Muscle of leg (tissue), 3 donors: ENCODE measurements at regions not wholly inside any gene's neighbourhood (a gene's known extent, or its start where the extent isn't known, plus 50 kb on each side); places are given as distances from the start of the nearest gene placed in this dataset.
A peak's percentile ranks its signal among the peaks of the same experiment; 100 is the strongest.

ENCODE experiments used
- DNase-seq: peaks from one replicate; pipeline ENCODE4 v3.0.0; 2013
- H3K27ac ChIP-seq: one replicate; pipeline ENCODE4 v1.5.1; 2013; ENCODE audit warnings: mild to moderate bottlenecking, low read length, control low read depth
- H3K27me3 ChIP-seq: one replicate; pipeline ENCODE4 v1.6.1; 2013; ENCODE audit warnings: low read length; ENCODE audit not compliant: control insufficient read depth, insufficient read depth
- H3K36me3 ChIP-seq: one replicate; pipeline ENCODE4 v1.6.1; 2013; ENCODE audit warnings: low read length; ENCODE audit not compliant: control insufficient read depth, insufficient read depth
- H3K4me1 ChIP-seq: one replicate; pipeline ENCODE4 v1.6.1; 2013; ENCODE audit warnings: low read length; ENCODE audit not compliant: control insufficient read depth, insufficient read depth
- H3K4me3 ChIP-seq: one replicate; pipeline ENCODE4 v1.5.1; 2013; ENCODE audit warnings: low read length, control low read depth
- H3K9me3 ChIP-seq: replicated peaks from 2 replicates; pipeline ENCODE4 v1.6.1; 2013; ENCODE audit warnings: low read depth, low read length; ENCODE audit not compliant: control insufficient read depth
- WGBS: methylation state at CpG from one replicate; pipeline ENCODE4 v1.1.5; 2013; ENCODE audit warnings: missing lambda C conversion rate; ENCODE audit not compliant: insufficient coverage; 5-methylcytosine and 5-hydroxymethylcytosine counted together

GRCh38 chr2:6073191-6074088 is 381.3 kb downstream of the SOX11 start:
- Histone ChIP-seq H3K27ac (peak overlapping the region; percentile 18), H3K36me3 (no peaks in the 10 kb centered on the region), H3K4me3 (no peak overlapping the region), H3K9me3 (no peaks in the 10 kb centered on the region), H3K4me1 (peaks cover 12% of the 10 kb centered on the region), H3K27me3 (no peaks in the 10 kb centered on the region)
- DNase-seq, result peak; percentile 70
- 35% methylated on average over 4 of the region's 11 CpGs for WGBS

GRCh38 chr2:6074089-6074643 is 382.0 kb downstream of the SOX11 start:
- Histone ChIP-seq H3K4me3 (no peak overlapping the region), H3K27me3 (no peaks in the 10 kb centered on the region)

GRCh38 chr2:6077585-6077984 is 385.4 kb downstream of the SOX11 start:
- H3K27me3 ChIP-seq, result no peaks in the 10 kb centered on the region
- no peak for DNase-seq
- no peak overlapping the region for H3K27ac ChIP-seq
- no peaks in the 10 kb centered on the region for H3K9me3 ChIP-seq
- H3K4me3 ChIP-seq, result no peak overlapping the region
- H3K36me3 ChIP-seq, result no peaks in the 10 kb centered on the region
- WGBS, result no CpG with 5 or more reads among the region's 2 CpGs
- H3K4me1 ChIP-seq, result peaks cover 11% of the 10 kb centered on the region

More at GRCh38 chr2:6074089-6074643, 382.0 kb downstream of the SOX11 start:
- Histone ChIP-seq H3K36me3 (no peaks in the 10 kb centered on the region), H3K4me1 (peaks cover 9% of the 10 kb centered on the region), H3K9me3 (no peaks in the 10 kb centered on the region), H3K27ac (no peak overlapping the region)
- peak; percentile 6 for DNase-seq
- WGBS, result 82% methylated on average over 5 of the region's 9 CpGs

DNA sequence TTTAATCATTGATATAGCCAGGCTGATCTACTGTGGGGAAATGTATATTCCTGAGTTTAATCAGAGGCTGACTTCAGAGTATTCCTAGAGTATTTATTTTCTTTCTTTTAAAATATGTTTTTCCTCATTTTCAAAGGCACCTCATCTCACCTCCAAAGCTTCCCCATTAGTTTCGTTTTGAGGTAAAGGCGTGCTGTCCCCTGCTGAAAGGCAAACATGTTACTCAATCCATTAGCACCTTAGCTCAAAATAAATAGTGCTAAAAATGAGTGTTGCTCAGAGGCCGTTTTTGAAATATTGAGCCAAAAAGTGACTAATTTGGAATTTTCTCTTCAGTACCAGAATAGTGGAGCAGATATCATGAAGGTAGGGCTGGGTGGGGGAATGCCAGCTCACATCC is 386.2 kb downstream of the SOX11 start:
- WGBS, result no CpG with 5 or more reads among the region's 3 CpGs
- peaks cover 8% of the 10 kb centered on the region for H3K4me1 ChIP-seq
- no peaks in the 10 kb centered on the region for H3K27me3 ChIP-seq
- no peak overlapping the region for H3K4me3 ChIP-seq
- no peaks in the 10 kb centered on the region for H3K36me3 ChIP-seq
- no peaks in the 10 kb centered on the region for H3K9me3 ChIP-seq
- no peak for DNase-seq
- no peak overlapping the region for H3K27ac ChIP-seq

- DNase-seq, result no peak
- H3K27me3 ChIP-seq, result no peaks in the 10 kb centered on the region
- WGBS, result no CpG with 5 or more reads among the region's 5 CpGs
- no peaks in the 10 kb centered on the region for H3K36me3 ChIP-seq
- no peaks in the 10 kb centered on the region for H3K9me3 ChIP-seq
- no peak overlapping the region for H3K4me3 ChIP-seq
- H3K4me1 ChIP-seq, result peaks cover 5% of the 10 kb centered on the region
- H3K27ac ChIP-seq, result no peak overlapping the region
Observed at GRCh38 chr2:6079405-6079804, 387.2 kb downstream of the SOX11 start.

GRCh38 chr2:6080932-6081753 is 389.0 kb downstream of the SOX11 start:
- Histone ChIP-seq H3K9me3 (no peaks in the 10 kb centered on the region), H3K27ac (no peak overlapping the region), H3K36me3 (no peaks in the 10 kb centered on the region), H3K27me3 (no peaks in the 10 kb centered on the region), H3K4me1 (peaks cover 5% of the 10 kb centered on the region), H3K4me3 (peak overlapping the region; percentile 11)
- DNase-seq, result peak; percentile 24
- WGBS, result 85% methylated on average over 10 of the region's 22 CpGs

DNA sequence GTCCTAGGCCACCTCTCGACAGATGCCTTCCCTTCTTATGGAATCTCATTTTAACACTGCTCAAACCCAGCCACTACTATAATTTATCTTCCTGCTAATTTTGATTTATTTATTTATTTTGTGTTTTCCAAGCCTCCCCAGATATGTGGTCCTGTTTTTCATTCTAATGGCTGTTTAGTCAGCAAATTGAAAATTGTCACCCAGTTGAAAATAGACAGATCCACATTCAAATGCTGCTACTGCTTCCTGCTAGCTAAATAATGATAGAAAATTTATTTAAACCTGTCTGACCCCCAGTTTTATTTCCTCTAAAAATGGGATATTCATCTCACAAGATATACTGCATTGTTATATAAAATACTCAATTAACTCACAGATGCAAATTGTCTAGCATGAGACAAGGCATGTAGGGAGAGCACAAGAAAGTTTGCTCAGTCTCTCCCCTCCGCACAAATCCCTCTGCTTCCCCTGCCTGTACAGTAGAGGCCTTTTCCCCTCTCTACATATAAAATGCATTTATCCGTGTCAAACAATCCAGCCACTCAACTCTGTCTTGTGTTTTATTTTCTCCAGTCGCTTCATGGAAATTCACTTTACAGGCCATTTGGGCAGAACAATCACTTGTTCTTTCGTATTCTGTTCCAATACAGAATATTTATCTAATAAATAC is 389.9 kb downstream of the SOX11 start:
- H3K36me3 ChIP-seq, result no peaks in the 10 kb centered on the region
- no peak for DNase-seq
- 77% methylated on average over 2 of the region's 5 CpGs for WGBS
- no peaks in the 10 kb centered on the region for H3K27me3 ChIP-seq
- H3K4me1 ChIP-seq, result peaks cover 5% of the 10 kb centered on the region
- no peak overlapping the region for H3K27ac ChIP-seq
- H3K4me3 ChIP-seq, result no peak overlapping the region
- H3K9me3 ChIP-seq, result no peaks in the 10 kb centered on the region

DNA sequence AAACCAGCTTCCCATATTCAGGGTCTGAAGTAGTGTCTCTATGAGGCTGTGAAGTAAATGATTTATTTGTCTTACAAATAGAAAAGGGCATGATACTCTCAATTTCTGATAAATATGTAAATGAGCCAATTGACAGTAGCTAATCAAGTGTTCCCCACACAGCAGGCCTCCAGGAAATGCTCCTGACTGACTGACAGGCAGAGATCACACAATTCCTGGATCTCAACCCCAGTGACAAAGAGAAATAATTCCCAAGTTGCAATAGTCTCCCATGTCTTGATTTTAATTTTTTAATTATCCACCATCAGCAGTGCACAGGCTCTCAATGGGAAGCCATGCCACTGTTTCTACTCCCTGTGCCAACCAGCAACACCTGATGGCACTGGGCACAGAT is 390.4 kb downstream of the SOX11 start:
- no peaks in the 10 kb centered on the region for H3K27me3 ChIP-seq
- H3K4me3 ChIP-seq, result no peak overlapping the region
- DNase-seq, result no peak
- H3K4me1 ChIP-seq, result peaks cover 5% of the 10 kb centered on the region
- H3K27ac ChIP-seq, result no peak overlapping the region
- no peaks in the 10 kb centered on the region for H3K36me3 ChIP-seq
- no peaks in the 10 kb centered on the region for H3K9me3 ChIP-seq

DNA sequence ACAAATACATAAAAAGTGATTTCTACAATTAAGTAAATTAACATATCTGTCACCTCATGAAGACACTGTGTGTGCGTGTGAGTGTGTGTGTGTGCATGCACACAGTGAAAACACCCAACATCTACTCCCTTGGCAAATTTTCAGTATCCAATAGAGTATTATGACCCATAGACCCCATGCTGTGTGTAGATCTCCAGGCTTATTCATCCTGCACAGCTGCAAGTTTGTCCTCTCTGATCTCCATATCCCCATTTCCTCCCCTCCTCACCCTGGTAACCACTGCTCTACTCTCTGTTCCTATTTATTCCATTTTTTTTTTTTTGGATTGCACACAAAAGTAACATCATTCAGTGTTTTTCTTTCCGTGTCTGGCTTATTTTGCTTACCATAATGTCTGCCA is 391.0 kb downstream of the SOX11 start:
- no peak overlapping the region for H3K4me3 ChIP-seq
- no peaks in the 10 kb centered on the region for H3K36me3 ChIP-seq
- H3K27ac ChIP-seq, result no peak overlapping the region
- H3K27me3 ChIP-seq, result no peaks in the 10 kb centered on the region
- no peak for DNase-seq
- no CpG with 5 or more reads among the region's 2 CpGs for WGBS
- no peaks in the 10 kb centered on the region for H3K9me3 ChIP-seq
- peaks cover 5% of the 10 kb centered on the region for H3K4me1 ChIP-seq

GRCh38 chr2:6089474-6089873 is 397.3 kb downstream of the SOX11 start:
- H3K4me1 ChIP-seq, result no peaks in the 10 kb centered on the region
- H3K27me3 ChIP-seq, result no peaks in the 10 kb centered on the region
- H3K4me3 ChIP-seq, result no peak overlapping the region
- no peak for DNase-seq
- H3K9me3 ChIP-seq, result no peaks in the 10 kb centered on the region
- no peaks in the 10 kb centered on the region for H3K36me3 ChIP-seq
- no peak overlapping the region for H3K27ac ChIP-seq
- no CpG with 5 or more reads among the region's 3 CpGs for WGBS
